C4-2B (cell line): ENCODE measurements at regions not wholly inside any gene's neighbourhood (a gene's known extent, or its start where the extent isn't known, plus 50 kb on each side); places are given as distances from the start of the nearest gene placed in this dataset.

Experiments
- ZFX ChIP-seq: fragments of 450-650 bp; IDR thresholded peaks from 2 replicates; pipeline ENCODE4 v1.6.1; 2017
- TF ChIP-seq, protein P1 (sequence below): fragments of 450-650 bp; conservative IDR thresholded peaks from 2 replicates; pipeline ENCODE4 v1.5.1; 2017; ENCODE audit warnings: mild to moderate bottlenecking

DNA sequence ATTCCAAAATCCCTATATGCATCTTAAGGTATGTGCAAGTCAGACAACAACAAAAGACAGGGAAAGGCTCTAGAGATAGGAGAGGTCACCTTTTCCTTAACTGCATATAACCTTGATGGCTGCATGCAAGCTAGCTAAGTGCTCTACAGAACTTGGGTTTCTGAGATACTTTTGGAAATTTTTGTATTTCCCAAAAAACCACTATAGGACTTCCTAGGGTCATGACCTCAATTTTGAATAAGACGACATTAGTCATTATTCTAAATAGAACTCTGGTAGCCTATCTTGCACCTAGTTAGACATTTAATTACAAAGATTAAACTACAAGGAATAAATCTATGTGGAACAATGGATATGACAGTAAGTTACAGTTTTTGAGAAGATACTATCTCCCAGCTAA lies 309.3 kb downstream of the BCAT1 start:
- TF ChIP-seq, protein P1, sequence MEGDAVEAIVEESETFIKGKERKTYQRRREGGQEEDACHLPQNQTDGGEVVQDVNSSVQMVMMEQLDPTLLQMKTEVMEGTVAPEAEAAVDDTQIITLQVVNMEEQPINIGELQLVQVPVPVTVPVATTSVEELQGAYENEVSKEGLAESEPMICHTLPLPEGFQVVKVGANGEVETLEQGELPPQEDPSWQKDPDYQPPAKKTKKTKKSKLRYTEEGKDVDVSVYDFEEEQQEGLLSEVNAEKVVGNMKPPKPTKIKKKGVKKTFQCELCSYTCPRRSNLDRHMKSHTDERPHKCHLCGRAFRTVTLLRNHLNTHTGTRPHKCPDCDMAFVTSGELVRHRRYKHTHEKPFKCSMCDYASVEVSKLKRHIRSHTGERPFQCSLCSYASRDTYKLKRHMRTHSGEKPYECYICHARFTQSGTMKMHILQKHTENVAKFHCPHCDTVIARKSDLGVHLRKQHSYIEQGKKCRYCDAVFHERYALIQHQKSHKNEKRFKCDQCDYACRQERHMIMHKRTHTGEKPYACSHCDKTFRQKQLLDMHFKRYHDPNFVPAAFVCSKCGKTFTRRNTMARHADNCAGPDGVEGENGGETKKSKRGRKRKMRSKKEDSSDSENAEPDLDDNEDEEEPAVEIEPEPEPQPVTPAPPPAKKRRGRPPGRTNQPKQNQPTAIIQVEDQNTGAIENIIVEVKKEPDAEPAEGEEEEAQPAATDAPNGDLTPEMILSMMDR, result no peak
- TF ChIP-seq ZFX, result no peak
